Iris pigment epithelial cell (primary cell): ENCODE measurements at regions not wholly inside any gene's neighbourhood (a gene's known extent, or its start where the extent isn't known, plus 50 kb on each side); places are given as distances from the start of the nearest gene placed in this dataset.

ENCODE experiments used
- DNase-seq: peaks from one replicate; pipeline ENCODE4 v3.0.0-alpha.2; 2011; ENCODE audit warnings: low read depth

DNA sequence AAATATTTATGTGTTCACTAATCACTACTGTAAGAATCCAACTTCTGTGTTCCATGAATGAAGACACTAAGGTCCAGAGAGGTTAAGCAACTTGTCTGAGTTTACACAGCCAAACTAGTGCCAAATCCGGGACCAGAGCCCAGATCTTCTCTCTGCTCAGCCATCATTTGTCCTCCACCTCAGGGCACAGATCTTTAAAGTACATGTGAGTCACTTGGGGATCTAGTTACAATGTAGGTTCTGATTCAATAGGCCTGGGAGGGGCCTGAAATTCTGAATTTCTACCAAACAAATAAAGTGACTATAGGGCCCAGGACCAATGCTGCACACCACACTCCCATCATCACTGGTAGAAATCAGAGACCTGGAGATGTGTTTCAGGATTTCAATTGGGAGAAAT lies 162.9 kb downstream of the GXYLT1 start:
- peak; percentile 49 for DNase-seq

DNA sequence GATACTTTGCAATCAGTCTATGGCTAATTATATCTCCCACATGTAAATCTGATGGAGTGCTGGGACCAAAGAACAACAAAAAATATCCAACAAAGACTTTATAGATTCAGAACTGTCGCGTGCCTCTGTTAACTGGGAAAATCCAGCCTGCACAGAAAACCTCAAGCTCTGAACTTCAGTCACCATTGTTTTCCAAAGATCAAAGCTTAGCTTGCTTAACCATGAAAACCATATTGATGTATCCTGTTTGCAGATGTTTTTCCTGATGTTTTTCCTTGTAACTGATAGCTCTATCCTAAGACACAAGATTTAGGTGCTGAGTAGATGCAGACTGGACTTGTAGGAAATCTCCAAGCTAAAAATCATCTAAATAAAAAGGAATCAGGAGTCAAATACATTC lies 163.7 kb downstream of the GXYLT1 start:
- no peak for DNase-seq

DNA sequence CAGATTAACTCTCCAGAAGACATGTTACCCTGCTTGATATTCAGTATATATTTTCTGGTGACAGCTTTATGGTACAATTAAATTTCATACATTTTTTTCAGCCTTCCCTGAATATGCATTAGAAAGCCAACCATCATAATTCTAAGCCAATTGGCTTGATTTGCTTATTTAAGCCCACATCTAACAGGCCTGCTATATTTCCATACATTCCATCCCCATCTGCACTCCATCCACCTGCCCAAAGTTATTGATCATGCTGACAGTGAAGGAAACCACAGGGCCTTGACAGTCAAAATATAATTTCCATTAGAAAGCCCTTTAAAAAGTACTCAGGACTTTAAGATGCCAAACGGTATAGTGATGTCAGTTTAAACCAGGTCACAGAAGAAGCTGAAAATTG lies 164.3 kb downstream of the GXYLT1 start:
- DNase-seq = no peak

DNA sequence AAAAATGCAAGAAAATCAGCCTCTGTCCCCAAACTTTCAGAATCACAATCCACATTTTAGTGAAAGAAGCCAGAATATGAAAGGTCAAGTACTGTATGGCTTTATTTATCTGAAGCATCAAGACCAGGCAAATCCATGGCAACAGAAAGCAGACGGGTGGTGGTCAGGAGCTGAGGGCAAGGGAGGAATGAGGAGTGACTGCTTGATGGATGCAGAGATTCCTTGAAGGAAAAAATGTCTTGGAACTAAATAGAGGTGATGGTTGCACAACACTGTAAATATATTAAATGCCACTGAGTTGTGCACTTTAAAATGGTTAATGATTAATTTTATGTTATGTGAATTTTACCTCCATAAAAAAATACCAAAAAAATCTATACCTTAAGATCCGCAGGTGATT lies 165.1 kb downstream of the GXYLT1 start:
- no peak for DNase-seq

DNA sequence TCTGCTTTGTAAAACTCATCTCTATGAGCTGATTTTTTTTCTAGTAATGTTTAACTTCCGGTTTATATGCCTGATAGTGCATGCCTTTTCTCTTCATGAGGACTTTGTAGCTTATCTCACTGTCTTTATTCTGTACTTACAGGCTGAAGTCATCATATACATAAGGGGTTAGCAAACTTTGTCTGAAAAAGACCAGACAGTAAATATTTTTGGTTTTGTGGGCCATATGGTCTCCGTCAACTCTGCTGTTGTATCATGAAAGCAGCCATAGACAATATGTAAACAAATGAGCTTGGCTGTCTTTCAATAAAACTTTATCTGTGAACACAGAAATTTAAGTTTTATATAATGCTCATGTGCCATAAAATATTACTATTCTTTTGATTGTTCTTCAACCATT lies 172.1 kb downstream of the GXYLT1 start:
- no peak for DNase-seq

DNA sequence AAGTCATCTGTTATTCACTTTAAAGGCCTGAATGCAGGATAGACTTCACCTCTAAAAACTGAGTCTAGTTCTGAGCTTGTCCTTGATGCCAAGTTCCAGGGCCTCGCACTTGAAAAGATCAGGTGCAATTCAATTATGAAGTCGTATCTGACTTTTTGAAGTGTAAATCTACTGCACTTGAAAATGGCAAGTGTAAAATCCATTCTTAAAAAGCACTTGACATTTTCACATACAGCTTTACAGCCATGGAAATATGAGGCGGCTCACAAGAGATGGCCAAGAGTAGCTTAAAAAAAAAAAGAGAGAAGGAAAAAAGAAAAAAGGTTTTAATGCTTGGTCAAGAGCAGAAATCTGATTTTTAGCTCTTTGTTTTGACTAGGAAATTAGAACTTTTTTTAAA lies 172.5 kb downstream of the GXYLT1 start:
- no peak for DNase-seq

DNA sequence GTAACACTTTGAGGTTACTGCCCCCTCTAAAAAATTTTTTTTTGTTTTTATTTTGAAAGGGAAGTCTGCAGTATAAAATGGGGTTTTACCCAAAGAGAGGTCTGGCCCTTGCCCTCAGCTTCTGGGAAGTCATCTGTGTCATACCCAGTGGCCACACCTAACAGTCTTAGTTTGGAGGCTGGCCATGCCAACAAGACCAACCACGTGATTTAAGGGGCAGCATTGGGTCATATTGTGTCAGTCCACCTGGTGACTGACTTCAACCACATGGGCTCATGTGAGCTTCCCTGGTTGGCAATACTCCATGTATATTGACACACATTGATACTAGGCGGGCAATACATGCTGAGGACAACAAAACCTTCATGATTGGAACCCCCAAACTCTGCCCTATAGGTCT lies 173.9 kb downstream of the GXYLT1 start:
- DNase-seq = no peak

DNA sequence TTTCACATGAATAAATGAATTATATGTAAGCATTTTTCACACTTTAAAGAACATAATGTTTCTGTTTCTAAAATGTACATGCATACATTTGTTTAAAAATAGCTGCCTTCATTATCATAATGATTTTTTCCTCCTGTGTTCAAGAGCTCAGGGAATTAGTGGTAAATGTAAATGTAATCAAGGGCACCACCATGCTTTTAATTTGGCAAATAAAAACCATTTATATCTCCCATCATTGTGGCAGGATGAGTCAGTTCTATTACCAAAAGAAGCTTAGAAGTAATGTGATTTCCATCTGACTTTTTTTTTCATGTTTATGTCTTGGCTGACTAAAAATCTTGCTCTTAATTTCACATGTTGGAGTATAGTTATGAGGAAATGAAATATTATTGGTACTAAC lies 176.1 kb downstream of the GXYLT1 start:
- peak; percentile 3 for DNase-seq

DNA sequence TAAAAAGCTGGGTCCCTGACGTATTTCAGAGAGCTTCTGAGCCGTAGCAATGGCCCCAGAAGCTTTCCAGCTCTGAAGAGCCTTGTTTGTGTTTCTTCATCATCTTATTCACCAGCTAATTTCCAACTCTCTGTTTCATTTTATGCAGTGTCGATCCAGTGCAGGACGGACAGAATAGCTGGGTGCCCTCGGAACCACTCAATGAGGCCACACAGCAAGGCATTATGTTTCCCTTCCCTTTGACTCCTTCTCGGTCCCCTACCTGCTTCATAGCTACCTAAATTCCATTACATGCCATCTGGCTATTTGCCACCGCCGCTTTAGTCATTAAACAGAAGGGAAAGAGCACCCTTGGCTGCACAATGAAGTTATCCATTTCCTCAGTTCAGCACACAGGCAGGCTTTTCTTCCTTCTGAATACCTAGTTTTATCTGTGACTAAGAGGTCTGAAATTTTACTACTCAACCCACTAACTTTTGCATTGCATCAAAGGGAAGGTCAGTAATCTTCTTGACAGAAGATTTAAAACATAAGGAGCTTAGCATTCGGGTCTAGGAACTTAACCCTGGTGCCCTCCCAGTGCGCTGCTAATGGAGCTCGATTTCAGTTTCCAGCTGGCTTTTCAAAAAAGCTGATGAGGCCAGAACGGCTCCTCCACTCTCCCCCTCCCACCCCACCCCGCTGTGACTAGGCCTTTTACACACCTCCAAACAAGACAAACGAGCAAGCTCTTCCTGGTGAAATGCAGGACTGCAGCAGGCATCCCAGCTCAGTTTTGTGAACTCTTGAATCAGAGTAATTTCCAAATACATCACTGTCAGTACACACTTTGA lies 176.8 kb downstream of the GXYLT1 start:
- DNase-seq = peak; percentile 47

DNA sequence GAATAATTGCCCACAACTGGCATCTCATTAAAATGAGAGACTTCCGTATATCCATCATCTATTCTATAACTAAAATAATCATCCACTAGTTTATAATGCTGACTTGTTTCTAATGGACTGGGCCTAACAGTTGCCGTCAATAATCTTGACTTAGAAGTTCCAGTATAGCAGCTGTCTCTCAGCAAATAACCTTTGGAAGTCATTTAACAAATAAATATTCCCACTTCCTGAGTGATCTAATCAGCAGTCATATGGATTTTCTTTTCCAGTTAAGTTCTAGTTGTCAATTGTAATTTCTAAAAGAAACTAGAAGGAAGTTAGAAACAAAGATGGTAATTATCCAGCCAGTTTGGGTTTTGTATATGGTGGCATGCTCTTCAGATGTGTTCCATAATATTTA lies 177.8 kb downstream of the GXYLT1 start:
- no peak for DNase-seq

DNA sequence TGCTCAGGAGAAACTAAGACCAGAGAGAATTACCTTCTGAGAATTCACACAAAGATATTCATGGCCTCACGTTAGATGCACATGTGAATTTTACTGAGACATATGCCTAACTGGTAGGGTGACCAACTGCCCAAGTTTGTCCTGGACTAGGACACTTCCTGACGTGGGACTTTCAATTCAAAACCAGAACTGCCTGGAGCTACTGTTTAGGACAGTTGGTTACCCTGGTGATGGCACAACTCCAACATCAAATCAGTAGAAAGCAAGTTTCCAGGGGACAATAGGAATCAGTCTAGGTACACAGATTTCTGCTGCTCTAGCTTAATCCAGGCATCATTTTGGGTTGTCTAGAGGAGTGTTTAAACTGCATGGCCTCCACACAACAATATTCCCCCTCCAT lies 178.7 kb downstream of the GXYLT1 start:
- no peak for DNase-seq

DNA sequence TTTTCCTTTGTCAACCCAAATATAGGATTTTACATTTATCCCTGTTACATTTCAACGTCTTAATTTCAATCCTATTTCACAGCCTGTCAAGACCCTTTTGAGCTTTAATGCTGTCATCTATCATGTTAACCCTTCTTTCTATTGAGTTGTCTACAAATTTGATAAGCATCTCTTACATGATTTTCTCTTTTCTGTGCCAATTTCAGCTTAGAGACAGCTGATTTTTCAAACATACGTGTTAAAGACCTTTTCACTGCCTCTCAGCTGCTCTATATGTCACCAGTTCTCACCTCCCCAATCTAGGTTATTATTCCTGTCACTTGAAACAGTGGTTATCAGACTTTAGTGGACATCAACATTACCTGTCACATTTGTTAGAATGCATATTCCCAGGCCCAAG lies 181.3 kb downstream of the GXYLT1 start:
- no peak for DNase-seq

DNA sequence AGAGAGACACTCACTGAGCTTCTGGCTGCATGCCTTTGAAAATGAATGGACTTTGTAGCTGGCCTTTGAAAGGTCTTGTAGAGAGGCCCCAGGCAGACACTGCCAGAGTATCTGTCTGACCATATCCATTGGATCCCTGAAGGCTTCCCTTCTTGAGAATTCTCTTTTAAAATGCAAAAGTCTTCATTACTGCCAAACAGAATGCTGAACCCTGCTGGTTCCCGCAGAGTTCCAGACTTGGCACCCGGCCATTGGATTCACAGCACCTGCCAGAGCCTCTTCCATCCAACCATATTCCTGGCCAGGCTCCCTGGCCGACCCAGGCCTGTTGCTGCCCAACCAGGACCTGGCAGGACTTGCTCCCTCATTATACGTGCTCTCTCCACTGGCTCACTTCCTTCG lies 182.5 kb downstream of the GXYLT1 start:
- DNase-seq = no peak

DNA sequence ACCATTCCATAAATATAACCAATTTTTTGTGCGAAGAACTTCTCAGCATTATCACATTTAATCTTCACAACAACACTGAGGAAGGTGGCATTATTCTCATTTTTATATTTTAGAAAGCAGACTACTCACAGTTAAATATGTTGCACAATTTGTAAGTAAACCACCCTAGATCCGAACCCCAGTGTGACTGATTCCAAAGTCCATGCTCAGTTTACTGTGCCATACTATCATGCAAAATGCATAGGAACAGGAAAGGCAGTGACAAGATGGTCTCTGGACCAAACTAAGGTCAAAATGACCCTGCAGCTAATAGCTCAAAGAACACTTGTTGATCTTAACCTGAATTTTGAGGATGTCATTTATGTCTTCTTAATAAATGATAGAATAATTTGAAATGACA lies 185.4 kb downstream of the GXYLT1 start:
- no peak for DNase-seq

DNA sequence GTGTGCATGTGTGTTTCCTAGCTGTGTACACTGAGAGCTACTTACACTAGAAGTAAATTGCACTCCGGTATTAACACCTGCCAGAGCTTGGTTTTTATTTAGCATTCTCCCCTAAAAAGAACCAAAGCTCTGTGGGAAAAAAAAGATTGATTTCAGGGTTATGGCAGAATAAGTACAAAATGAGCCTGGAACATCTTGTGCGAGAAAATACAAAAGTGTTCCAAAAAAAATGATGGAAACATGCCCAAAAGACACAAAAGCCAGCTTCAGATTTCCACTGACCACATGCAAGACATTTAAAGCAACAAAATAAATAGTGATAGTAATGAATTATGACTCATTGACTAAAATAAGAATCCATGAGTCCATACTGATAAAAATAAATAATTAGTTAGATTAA lies 188.3 kb downstream of the GXYLT1 start:
- no peak for DNase-seq

DNA sequence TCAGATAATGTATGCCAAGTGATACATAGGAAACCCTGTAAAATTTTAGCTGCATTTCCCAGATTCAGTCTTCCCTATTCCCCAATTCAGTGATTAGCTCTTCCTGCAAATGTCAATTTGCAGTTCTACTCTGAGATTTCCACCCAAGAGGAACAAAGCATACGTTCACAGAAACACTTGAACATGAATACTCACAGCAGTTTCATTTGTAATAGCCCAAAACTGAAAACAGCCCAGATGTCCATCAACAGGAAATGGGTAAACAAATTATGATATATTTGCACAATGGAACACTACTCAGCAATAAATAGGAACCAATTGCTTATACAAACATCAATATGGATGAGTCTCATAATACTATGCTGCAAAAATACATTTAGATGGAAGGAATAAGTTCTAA lies 194.2 kb downstream of the GXYLT1 start:
- DNase-seq = no peak

DNA sequence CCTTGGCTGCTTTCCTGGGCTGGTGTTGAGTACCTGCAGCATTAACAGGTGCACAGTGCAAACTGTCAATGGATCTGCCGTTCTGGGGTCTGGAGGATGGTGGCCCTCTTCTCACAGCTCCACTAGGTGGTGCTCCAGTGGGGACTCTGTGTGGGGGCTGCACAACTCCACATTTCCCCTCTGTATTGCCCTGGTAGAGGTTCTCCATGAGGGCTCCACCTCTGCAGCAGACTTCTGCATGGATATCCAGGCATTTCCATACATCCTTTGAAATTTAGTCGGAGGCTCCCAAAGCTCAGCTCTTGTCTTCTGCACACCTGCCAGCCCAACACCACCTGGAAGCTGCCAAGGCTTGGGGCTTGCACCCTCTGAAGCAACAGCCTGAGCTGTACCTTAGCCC lies 198.6 kb downstream of the GXYLT1 start:
- DNase-seq = no peak

DNA sequence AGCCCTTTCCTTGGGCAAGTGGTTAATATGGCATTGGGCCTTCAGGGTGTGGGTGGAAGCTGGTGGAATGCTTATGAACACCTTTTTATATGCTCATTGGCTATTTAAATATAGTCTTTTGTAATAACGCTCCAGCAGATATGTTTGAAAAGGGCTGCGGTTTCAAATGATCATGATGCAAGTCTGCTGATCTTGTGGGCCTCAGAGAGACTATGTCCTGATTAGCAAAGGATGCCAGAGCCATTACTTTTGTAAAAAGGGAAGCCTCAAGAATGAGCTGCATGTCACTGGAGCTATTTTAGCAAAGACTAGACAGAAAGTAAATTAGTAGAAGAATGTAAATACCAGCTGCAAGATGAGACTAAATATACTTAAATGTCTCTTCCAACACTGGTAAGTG lies 200.5 kb downstream of the GXYLT1 start:
- DNase-seq = peak; percentile 12

DNA sequence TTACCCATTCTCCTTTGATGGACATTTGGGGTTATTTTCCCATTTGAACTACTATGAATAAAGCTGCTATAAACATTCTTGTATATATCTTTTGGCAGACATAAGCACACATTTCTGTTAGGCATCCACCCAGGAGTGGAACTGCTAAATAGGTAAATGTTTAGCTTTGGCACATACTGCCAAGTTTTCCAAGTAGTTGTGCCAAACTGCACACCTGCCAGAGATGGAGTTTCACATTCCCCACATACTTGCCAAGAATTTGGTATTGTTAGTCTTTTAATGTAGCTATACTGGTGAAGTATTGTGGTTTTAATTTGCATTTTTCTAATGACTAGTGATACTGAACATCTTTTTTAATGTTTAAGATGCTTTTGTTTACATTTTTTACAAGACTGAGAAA lies 201.0 kb downstream of the GXYLT1 start:
- DNase-seq = no peak

DNA sequence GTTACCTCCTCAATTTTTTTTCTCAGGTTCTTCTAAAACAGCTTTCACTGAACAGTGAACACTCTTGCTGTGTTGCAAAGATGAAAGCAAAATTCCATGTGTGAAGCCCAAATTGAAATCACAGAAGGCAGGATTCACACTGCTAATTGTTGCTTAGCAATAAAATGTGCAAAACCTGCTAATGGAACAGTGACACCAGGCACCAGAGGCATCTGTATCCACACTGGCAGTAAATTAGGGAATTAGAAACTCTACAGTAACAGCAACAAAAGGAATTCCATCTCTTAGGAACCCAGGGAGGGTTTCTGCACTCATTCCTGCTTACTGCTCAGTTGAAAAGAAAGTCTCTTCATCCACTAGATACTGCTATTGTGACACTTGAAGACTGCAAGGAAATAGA lies 202.3 kb downstream of the GXYLT1 start:
- DNase-seq = no peak

DNA sequence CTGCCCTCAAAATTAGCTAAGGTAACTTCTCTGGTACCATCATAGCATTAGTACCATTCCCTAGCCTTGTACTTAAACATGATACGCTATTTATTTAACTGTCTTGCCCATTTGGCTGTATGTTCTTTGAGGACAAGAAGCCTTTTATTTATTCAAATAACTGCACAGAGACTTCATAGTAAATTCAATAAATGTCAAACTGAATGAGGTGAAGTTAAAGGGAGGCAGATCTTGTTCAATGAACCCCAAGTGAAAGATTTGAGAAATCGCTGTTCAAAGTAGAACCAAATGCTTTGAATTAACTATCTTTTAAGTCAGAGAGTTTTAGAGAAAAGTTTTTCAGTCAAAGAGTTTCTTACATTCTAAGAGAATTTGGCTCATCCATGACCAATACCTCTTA lies 203.6 kb downstream of the GXYLT1 start:
- no peak for DNase-seq

DNA sequence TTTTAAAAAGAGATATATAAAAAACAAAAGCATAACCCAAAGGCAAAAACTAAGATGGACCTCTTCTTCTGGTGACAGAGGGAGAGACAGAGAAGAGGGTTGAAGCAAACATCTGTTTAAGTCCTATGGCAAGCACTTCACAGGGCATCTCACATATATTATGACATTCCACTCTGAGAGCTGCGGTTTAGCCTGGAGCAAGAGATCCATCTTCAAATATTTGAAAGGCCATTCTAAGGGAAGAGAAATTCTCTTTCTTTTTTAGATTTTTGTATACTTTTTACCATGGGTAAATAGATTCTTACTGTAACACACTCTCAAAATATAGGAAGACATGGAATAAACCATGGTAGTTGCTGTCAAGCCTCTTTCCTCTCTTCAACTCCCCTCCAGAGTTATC lies 204.1 kb downstream of the GXYLT1 start:
- DNase-seq = no peak

DNA sequence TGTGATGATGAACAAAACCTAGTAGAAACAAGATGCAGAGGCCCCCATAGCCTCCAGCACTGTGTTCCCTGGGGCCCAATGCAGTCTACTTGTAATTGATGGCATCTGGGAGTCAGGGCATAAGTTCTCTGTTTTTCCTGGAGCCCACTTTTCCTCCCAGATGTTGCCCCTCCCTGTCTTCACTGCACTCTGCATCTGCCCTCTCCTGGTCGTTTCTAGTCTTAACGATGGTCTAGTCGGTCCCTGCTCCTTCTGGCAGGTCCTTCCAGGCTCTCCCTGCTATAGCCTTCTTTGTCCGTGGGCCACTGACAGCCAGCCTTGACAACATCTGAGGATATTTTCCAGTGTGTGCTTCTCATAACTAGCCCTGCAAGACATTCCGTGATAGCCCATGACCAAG lies 208.3 kb downstream of the GXYLT1 start:
- no peak for DNase-seq

DNA sequence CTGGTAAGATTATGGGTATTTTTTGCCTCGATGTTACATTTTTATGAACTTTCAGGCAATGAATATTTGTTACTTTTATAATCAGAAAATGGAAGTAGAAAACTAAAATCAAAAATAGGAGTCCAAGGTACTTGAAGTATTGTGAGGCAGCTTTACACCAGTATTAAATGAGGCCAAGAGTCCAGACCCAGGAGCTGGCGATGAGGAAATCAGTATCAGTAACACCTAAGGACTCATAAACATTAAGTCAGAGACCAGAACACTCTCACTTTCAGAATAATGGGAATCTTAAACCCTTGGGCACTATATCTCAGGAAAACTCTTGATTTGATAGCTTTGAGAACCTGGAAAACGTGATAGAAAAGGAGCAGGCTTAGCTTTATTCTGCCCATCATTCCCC lies 208.8 kb downstream of the GXYLT1 start:
- no peak for DNase-seq
